Neutrophil (primary cell): ENCODE measurements at regions not wholly inside any gene's neighbourhood (a gene's known extent, or its start where the extent isn't known, plus 50 kb on each side); places are given as distances from the start of the nearest gene placed in this dataset.

Experiments used
- H3K27ac ChIP-seq: fragments of 200-600 bp; sonication (generic); 2 replicates; pipeline ENCODE4 v1.5.1; 2016; ENCODE audit warnings: mild to moderate bottlenecking, moderate library complexity
- H3K27me3 ChIP-seq: fragments of 200-600 bp; sonication (generic); 2 replicates; pipeline ENCODE4 v1.6.0; 2016; ENCODE audit warnings: mild to moderate bottlenecking
- H3K36me3 ChIP-seq: fragments of 200-600 bp; sonication (generic); 2 replicates; pipeline ENCODE4 v1.5.1; 2017
- H3K4me1 ChIP-seq, 2 experiments: fragments of 200-600 bp in 1 of 2; sonication (generic) in 1 of 2; 1 replicate in 1 of 2; 2 replicates in 1 of 2; pipeline versions ENCODE4 v1.5.1 to v1.6.1; 2013 to 2016; ENCODE audit warnings: low read depth in 1 of 2, low read length in 1 of 2, mild to moderate bottlenecking in 1 of 2, moderate library complexity in 1 of 2; ENCODE audit not compliant: control insufficient read depth in 1 of 2, insufficient read depth in 1 of 2
- H3K4me3 ChIP-seq, 2 experiments: fragments of 200-600 bp in 1 of 2; sonication (generic) in 1 of 2; 1 replicate in 1 of 2; 2 replicates in 1 of 2; pipeline ENCODE4 v1.5.1; 2013 to 2016; ENCODE audit warnings: low read depth in 1 of 2, low read length in 1 of 2, mild to moderate bottlenecking in 1 of 2, moderate library complexity in 1 of 2
- H3K9me3 ChIP-seq: fragments of 200-600 bp; sonication (generic); 2 replicates; pipeline ENCODE4 v1.5.1; 2016
- CTCF ChIP-seq: fragments of 200-600 bp; sonication (generic); IDR thresholded peaks from 2 replicates; pipeline ENCODE4 v1.5.1; 2016; ENCODE audit warnings: antibody characterized with exemption

- H3K4me3 ChIP-seq, result no peak overlapping the region
- peaks cover 15% of the 10 kb centered on the region for H3K27me3 ChIP-seq
- H3K9me3 ChIP-seq, result no peaks in the 10 kb centered on the region
These were observed 196.3 kb downstream of the CTTN start for GRCh38 chr11:70594606-70595005.

GRCh38 chr11:70595016-70595415, 196.7 kb downstream of the CTTN start:
- H3K36me3 ChIP-seq, result no peaks in the 10 kb centered on the region
- TF ChIP-seq CTCF, result no peak
- no peaks in the 10 kb centered on the region for H3K9me3 ChIP-seq
- no peak overlapping the region for H3K4me3 ChIP-seq
- no peak overlapping the region for H3K27ac ChIP-seq
- H3K4me1 ChIP-seq, result no peaks in the 10 kb centered on the region
- H3K27me3 ChIP-seq, result peaks cover 11% of the 10 kb centered on the region

More at GRCh38 chr11:70594606-70595005, 196.3 kb downstream of the CTTN start:
- no peak overlapping the region for H3K27ac ChIP-seq
- H3K36me3 ChIP-seq, result no peaks in the 10 kb centered on the region
- no peaks in the 10 kb centered on the region for H3K4me1 ChIP-seq
- TF ChIP-seq CTCF, result no peak

GRCh38 chr11:70595452-70595851, 197.1 kb downstream of the CTTN start:
- no peak for TF ChIP-seq CTCF
- no peak overlapping the region for H3K27ac ChIP-seq
- no peaks in the 10 kb centered on the region for H3K4me1 ChIP-seq
- H3K27me3 ChIP-seq, result peaks cover 7% of the 10 kb centered on the region
- no peak overlapping the region for H3K4me3 ChIP-seq
- no peaks in the 10 kb centered on the region for H3K36me3 ChIP-seq
- H3K9me3 ChIP-seq, result no peaks in the 10 kb centered on the region

- Histone ChIP-seq H3K4me3 (no peak overlapping the region), H3K36me3 (no peaks in the 10 kb centered on the region), H3K27ac (no peak overlapping the region), H3K9me3 (no peaks in the 10 kb centered on the region), H3K27me3 (peaks cover under 1% of the 10 kb centered on the region), H3K4me1 (no peaks in the 10 kb centered on the region)
- TF ChIP-seq CTCF, result no peak
These were observed 197.8 kb downstream of the CTTN start for GRCh38 chr11:70596091-70596490.

- Histone ChIP-seq H3K4me1 (no peaks in the 10 kb centered on the region), H3K36me3 (no peaks in the 10 kb centered on the region), H3K27me3 (no peaks in the 10 kb centered on the region), H3K9me3 (no peaks in the 10 kb centered on the region), H3K27ac (no peak overlapping the region), H3K4me3 (no peak overlapping the region)
- TF ChIP-seq CTCF, result no peak
These were observed 198.8 kb downstream of the CTTN start for GRCh38 chr11:70597006-70597555.
